ENCODE measurements at regions not wholly inside any gene's neighbourhood (a gene's known extent, or its start where the extent isn't known, plus 50 kb on each side); places are given as distances from the start of the nearest gene placed in this dataset.
"Not testable (repeated sequence)": the region's sequence is repeated elsewhere in the genome, so short reads cannot be mapped to it uniquely, and the experiment has no call there.

GRCh38 chr5:27854243-27854852, 816.0 kb upstream of the CDH9 start:
- DNase-seq, result no peak

- DNase-seq, result no peak
These were observed 806.9 kb upstream of the CDH9 start for GRCh38 chr5:27845248-27845647.

- DNase-seq, result not testable (repeated sequence)
These were observed 798.3 kb upstream of the CDH9 start for GRCh38 chr5:27836704-27837103.

GRCh38 chr5:27832886-27833285, 794.5 kb upstream of the CDH9 start:
- DNase-seq, result no peak

GRCh38 chr5:27830546-27830945, 792.2 kb upstream of the CDH9 start:
- peak; percentile 56 for DNase-seq

- DNase-seq, result no peak
These were observed 783.3 kb upstream of the CDH9 start for GRCh38 chr5:27821681-27822080.

- DNase-seq, result no peak
These were observed 780.5 kb upstream of the CDH9 start for GRCh38 chr5:27818888-27819287.

GRCh38 chr5:27814983-27815382, 776.6 kb upstream of the CDH9 start:
- DNase-seq, result no peak

GRCh38 chr5:27814286-27814685, 775.9 kb upstream of the CDH9 start:
- no peak for DNase-seq

GRCh38 chr5:27810458-27810857, 772.1 kb upstream of the CDH9 start:
- DNase-seq, result peak; percentile 1

- DNase-seq, result no peak
These were observed 758.8 kb upstream of the CDH9 start for GRCh38 chr5:27797220-27797619.

- DNase-seq, result no peak
These were observed 749.8 kb upstream of the CDH9 start for GRCh38 chr5:27788184-27788583.

GRCh38 chr5:27784317-27784716, 745.9 kb upstream of the CDH9 start:
- DNase-seq, result no peak

- no peak for DNase-seq
These were observed 739.7 kb upstream of the CDH9 start for GRCh38 chr5:27778121-27778520.

- no peak for DNase-seq
These were observed 735.2 kb upstream of the CDH9 start for GRCh38 chr5:27773636-27774035.

- peak; percentile 2 for DNase-seq
These were observed 734.8 kb upstream of the CDH9 start for GRCh38 chr5:27773166-27773565.

GRCh38 chr5:27769748-27770402, 731.5 kb upstream of the CDH9 start:
- no peak for DNase-seq

GRCh38 chr5:27748847-27749246, 710.5 kb upstream of the CDH9 start:
- peak; percentile 12 for DNase-seq

- DNase-seq, result not testable (repeated sequence)
These were observed 705.1 kb upstream of the CDH9 start for GRCh38 chr5:27743383-27743979.

GRCh38 chr5:27742805-27743204, 704.4 kb upstream of the CDH9 start:
- DNase-seq, result no peak

GRCh38 chr5:27734838-27735237, 696.5 kb upstream of the CDH9 start:
- no peak for DNase-seq

GRCh38 chr5:27733237-27733636, 694.9 kb upstream of the CDH9 start:
- DNase-seq, result no peak

GRCh38 chr5:27727254-27727653, 688.9 kb upstream of the CDH9 start:
- no peak for DNase-seq

- no peak for DNase-seq
These were observed 684.0 kb upstream of the CDH9 start for GRCh38 chr5:27722337-27722736.
